IPS DF 4.7 (cell line): ENCODE measurements at regions not wholly inside any gene's neighbourhood (a gene's known extent, or its start where the extent isn't known, plus 50 kb on each side); places are given as distances from the start of the nearest gene placed in this dataset.

Experiments used
- DNase-seq: peaks from one replicate; pipeline ENCODE4 v3.0.0-alpha.2; 2013; ENCODE audit warnings: low spot score; ENCODE audit errors: extremely low read depth

- no peak for DNase-seq
These were observed 903.7 kb downstream of the EPHA3 start for GRCh38 chr3:90011131-90011530.

- DNase-seq, result no peak
These were observed 904.2 kb downstream of the EPHA3 start for GRCh38 chr3:90011596-90011995.

GRCh38 chr3:90011996-90012395, 904.6 kb downstream of the EPHA3 start:
- no peak for DNase-seq

- no peak for DNase-seq
These were observed 908.4 kb downstream of the EPHA3 start for GRCh38 chr3:90015688-90016356.

- no peak for DNase-seq
These were observed 909.1 kb downstream of the EPHA3 start for GRCh38 chr3:90016555-90016954.

- no peak for DNase-seq
These were observed 911.4 kb downstream of the EPHA3 start for GRCh38 chr3:90018779-90019178.

GRCh38 chr3:90025019-90025418, 917.6 kb downstream of the EPHA3 start:
- no peak for DNase-seq

GRCh38 chr3:90026406-90026805, 919.0 kb downstream of the EPHA3 start:
- no peak for DNase-seq

- no peak for DNase-seq
These were observed 923.7 kb downstream of the EPHA3 start for GRCh38 chr3:90031121-90031520.

- DNase-seq, result no peak
These were observed 925.7 kb downstream of the EPHA3 start for GRCh38 chr3:90032980-90033641.

GRCh38 chr3:90034038-90034437, 926.6 kb downstream of the EPHA3 start:
- no peak for DNase-seq

GRCh38 chr3:90035643-90036042, 928.2 kb downstream of the EPHA3 start:
- DNase-seq, result no peak

GRCh38 chr3:90036939-90037469, 929.6 kb downstream of the EPHA3 start:
- DNase-seq, result no peak

GRCh38 chr3:90039994-90040393, 932.6 kb downstream of the EPHA3 start:
- DNase-seq, result no peak

GRCh38 chr3:90040554-90040953, 933.1 kb downstream of the EPHA3 start:
- DNase-seq, result no peak

- DNase-seq, result no peak
These were observed 934.6 kb downstream of the EPHA3 start for GRCh38 chr3:90041995-90042394.

- DNase-seq, result no peak
These were observed 935.9 kb downstream of the EPHA3 start for GRCh38 chr3:90043287-90043686.

GRCh38 chr3:90044084-90044816, 936.8 kb downstream of the EPHA3 start:
- DNase-seq, result no peak

GRCh38 chr3:90052425-90052950, 945.1 kb downstream of the EPHA3 start:
- DNase-seq, result no peak

- no peak for DNase-seq
These were observed 946.9 kb downstream of the EPHA3 start for GRCh38 chr3:90054311-90054710.

- no peak for DNase-seq
These were observed 948.2 kb downstream of the EPHA3 start for GRCh38 chr3:90055666-90056065.
